ENCODE measurements at regions not wholly inside any gene's neighbourhood (a gene's known extent, or its start where the extent isn't known, plus 50 kb on each side); places are given as distances from the start of the nearest gene placed in this dataset.
"Not testable (repeated sequence)": the region's sequence is repeated elsewhere in the genome, so short reads cannot be mapped to it uniquely, and the experiment has no call there.

DNA sequence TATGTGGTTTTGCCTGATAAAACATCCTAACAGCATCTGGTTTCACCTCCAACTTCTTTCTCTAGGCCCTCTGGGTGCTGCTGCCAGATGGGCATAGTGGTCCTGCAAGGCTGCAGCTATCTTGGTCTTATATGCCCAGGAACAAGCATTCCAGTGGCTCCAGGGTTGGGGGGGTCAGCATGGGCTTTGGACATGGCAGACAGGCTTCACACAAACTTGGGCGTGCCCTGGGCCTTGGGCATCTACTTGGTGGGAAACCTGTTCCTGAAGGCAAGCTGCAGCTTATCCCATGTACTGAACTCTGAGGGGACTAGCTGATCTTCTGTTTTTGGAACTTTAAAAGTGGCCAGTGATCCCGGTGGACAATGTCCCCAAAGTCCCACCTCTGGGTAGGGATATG, 54.9 kb upstream of the ZNF678 start:
- 88 to 90% methylated on average over 2 of the region's 2 CpGs for WGBS, 2 donors

DNA sequence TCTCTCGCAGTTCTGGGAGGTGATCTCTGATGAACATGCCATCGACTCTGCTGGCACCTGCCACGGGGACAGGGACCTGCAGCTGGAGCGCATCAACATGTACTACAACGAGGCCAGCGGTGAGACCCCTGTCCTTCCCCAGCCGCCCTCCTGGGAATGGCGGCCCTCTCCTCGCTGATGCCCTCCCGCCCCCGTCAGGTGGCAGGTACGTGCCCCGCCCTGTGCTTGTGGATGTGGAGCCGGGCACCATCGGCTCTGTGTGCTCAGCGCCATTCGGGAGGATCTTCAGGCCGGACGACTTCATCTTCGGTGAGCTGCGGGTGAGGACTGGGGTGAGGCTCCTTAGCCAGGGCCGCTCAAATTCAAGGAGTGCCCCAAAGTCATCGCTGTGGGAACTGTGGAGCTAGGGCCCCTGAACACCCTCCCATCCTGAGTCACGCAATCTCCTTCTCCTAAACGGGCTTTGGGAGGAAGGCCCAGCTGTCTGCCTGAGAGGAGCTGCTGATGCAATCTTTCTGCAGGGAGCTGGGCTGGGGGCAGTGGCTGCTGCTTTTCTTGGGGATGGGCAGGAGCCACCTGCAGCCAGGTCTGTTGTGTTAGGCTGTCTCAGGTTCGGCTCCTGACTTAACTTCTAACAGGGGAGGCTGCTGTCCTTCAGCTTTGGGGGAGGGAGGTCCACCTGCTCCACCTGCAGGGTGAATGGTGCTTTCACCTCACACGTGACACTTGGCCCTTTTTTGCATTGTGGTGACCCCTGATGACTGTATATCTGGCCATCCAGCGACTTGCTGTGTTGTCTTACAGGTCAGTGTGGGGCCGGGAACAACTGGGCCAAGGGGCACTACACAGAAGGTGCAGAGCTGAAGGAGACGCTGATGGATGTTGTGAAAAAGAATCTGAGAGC, 56.6 kb upstream of the ZNF678 start:
- H3K27ac ChIP-seq; H3K4me3 ChIP-seq; H3K9me3 ChIP-seq; intact Hi-C loops (cut with DNase I); DNase-seq; H3K4me1 ChIP-seq; H3K27me3 ChIP-seq; H3K36me3 ChIP-seq: not testable (repeated sequence)
- 93 to 95% methylated on average over 13 of the region's 30 CpGs for WGBS, 2 donors

More for the DNA sequence above, 54.9 kb upstream of the ZNF678 start:
- TF ChIP-seq, protein P1, sequence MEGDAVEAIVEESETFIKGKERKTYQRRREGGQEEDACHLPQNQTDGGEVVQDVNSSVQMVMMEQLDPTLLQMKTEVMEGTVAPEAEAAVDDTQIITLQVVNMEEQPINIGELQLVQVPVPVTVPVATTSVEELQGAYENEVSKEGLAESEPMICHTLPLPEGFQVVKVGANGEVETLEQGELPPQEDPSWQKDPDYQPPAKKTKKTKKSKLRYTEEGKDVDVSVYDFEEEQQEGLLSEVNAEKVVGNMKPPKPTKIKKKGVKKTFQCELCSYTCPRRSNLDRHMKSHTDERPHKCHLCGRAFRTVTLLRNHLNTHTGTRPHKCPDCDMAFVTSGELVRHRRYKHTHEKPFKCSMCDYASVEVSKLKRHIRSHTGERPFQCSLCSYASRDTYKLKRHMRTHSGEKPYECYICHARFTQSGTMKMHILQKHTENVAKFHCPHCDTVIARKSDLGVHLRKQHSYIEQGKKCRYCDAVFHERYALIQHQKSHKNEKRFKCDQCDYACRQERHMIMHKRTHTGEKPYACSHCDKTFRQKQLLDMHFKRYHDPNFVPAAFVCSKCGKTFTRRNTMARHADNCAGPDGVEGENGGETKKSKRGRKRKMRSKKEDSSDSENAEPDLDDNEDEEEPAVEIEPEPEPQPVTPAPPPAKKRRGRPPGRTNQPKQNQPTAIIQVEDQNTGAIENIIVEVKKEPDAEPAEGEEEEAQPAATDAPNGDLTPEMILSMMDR (IDR thresholded peaks at IDR 0.05), result no peak
- TF ChIP-seq POLR2A (IDR thresholded peaks at IDR 0.05) (no peak), POLR2AphosphoS5 (IDR thresholded peaks at IDR 0.05) (no peak)
- Histone ChIP-seq H3K36me3 (no peaks in the 10 kb centered on the region), H3K27ac (no peak overlapping the region), H3K4me1 (no peaks in the 10 kb centered on the region), H3K27me3 (peaks cover 0 to 4% (median 0%) of the 10 kb centered on the region in 3 donors), H3K9me3 (no peaks in the 10 kb centered on the region), H3K4me3 (no peak overlapping the region)
- intact Hi-C loops (cut with DNase I), result no loop called here
- no peak for DNase-seq

DNA sequence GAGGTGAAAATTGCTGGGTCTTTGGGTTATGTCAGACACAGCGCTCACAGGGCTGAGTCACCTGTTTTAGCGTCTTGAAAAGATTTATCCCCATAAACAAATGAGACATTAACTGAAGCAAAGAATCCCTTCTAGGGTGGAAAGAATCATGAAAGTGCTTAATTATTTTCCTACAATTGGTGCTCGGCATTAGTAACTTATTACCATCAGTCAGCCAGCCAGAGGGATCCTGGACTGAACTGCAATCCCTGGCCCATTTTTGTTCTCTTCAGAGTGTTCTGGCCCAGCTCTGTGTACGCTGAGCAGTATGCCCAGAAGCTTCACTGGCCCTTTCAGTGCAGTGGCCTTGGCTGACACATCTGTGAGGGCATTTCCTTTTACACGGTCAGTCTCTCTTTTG, 67.3 kb upstream of the ZNF678 start:
- 76 to 94% methylated on average over 1 to 2 of the region's 5 CpGs for WGBS, 2 donors
- intact Hi-C loops (cut with DNase I); H3K4me1 ChIP-seq; H3K36me3 ChIP-seq; DNase-seq; H3K4me3 ChIP-seq; H3K9me3 ChIP-seq; H3K27ac ChIP-seq; H3K27me3 ChIP-seq: not testable (repeated sequence)

DNA sequence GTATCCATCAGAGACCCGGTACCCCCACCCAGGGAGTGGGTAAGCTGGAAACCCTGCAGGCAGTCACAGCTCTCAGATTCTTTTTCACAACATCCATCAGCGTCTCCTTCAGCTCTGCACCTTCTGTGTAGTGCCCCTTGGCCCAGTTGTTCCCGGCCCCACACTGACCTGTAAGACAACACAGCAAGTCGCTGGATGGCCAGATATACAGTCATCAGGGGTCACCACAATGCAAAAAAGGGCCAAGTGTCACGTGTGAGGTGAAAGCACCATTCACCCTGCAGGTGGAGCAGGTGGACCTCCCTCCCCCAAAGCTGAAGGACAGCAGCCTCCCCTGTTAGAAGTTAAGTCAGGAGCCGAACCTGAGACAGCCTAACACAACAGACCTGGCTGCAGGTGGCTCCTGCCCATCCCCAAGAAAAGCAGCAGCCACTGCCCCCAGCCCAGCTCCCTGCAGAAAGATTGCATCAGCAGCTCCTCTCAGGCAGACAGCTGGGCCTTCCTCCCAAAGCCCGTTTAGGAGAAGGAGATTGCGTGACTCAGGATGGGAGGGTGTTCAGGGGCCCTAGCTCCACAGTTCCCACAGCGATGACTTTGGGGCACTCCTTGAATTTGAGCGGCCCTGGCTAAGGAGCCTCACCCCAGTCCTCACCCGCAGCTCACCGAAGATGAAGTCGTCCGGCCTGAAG, 69.3 kb upstream of the ZNF678 start:
- H3K27me3 ChIP-seq; H3K36me3 ChIP-seq; DNase-seq; H3K4me3 ChIP-seq; H3K27ac ChIP-seq; H3K9me3 ChIP-seq; intact Hi-C loops (cut with DNase I); H3K4me1 ChIP-seq: not testable (repeated sequence)
- WGBS, 2 donors, result 59 to 63% methylated on average over 2 of the region's 14 CpGs

DNA sequence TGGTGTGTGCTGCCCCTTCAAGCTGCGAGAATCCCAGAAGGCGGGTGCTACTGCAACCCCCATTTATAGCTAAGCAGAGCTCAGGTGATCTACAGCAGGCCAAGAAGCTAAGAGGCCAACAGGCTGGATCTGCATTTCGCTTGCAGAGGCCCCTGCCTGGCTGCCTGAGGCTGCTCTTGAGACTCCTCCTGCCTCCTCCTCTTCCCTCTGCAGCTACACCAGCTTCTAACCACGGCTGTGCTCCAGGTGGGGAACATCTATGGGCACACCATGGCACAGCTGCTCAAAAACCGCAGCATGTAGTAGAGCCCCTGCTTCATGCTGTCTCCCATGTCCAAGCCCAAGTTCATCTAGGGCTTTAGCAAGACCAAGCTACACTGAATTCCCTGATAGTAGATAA, 72.9 kb upstream of the ZNF678 start:
- intact Hi-C loops (cut with DNase I), result no loop called here
- WGBS, 2 donors, result 75 to 85% methylated on average over 5 of the region's 5 CpGs
- no peak for DNase-seq
- Histone ChIP-seq H3K27ac (no peak overlapping the region), H3K4me3 (no peak overlapping the region), H3K36me3 (no peaks in the 10 kb centered on the region), H3K4me1 (no peaks in the 10 kb centered on the region), H3K9me3 (no peaks in the 10 kb centered on the region), H3K27me3 (no peaks in the 10 kb centered on the region)
- TF ChIP-seq, protein P1 (IDR thresholded peaks at IDR 0.05), result no peak
- TF ChIP-seq POLR2AphosphoS5 (IDR thresholded peaks at IDR 0.05) (no peak), EP300 (IDR thresholded peaks at IDR 0.05) (no peak), POLR2A (IDR thresholded peaks at IDR 0.05) (no peak)

DNA sequence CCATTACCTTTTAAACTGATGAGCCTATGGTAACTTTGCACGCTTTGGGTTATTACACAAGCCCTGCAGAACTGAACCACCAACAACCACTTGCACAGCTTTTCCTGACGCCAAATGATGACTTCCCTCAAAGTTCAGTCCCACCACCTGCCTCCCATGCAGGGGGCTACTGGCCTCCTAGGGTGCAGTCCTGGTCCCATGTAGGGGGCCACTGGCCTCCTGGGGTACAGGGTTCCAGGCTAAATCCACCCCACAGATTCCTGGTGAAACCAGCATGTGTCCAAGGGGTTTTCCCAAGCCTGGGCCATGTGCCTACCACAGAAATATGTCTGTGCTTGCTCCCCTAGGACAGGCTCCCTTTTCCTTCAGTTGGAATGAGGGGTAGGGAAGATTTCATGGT, 73.4 kb upstream of the ZNF678 start:
- Histone ChIP-seq H3K36me3 (no peaks in the 10 kb centered on the region), H3K27me3 (no peaks in the 10 kb centered on the region), H3K4me3 (no peak overlapping the region), H3K27ac (no peak overlapping the region), H3K9me3 (no peaks in the 10 kb centered on the region), H3K4me1 (no peaks in the 10 kb centered on the region)
- intact Hi-C loops (cut with DNase I), result no loop called here
- 94 to 97% methylated on average over 2 of the region's 2 CpGs for WGBS, 2 donors
- DNase-seq, result no peak
- TF ChIP-seq POLR2AphosphoS5 (IDR thresholded peaks at IDR 0.05) (no peak), POLR2A (IDR thresholded peaks at IDR 0.05) (no peak), EP300 (IDR thresholded peaks at IDR 0.05) (no peak)
- TF ChIP-seq, protein P1 (IDR thresholded peaks at IDR 0.05), result no peak

All from sigmoid colon (tissue), 6 donors.